ENCODE measurements at regions not wholly inside any gene's neighbourhood (a gene's known extent, or its start where the extent isn't known, plus 50 kb on each side); places are given as distances from the start of the nearest gene placed in this dataset.

GRCh38 chr2:118224895-118225311, 136.6 kb downstream of the INSIG2 start:
- no peaks in the 10 kb centered on the region for H3K4me1 ChIP-seq (ENCODE audit: insufficient read depth)
- intact Hi-C loops (cut with DNase I): loop anchor here (5.0 to 10.0 kb wide), 3 partner anchors 627 to 632 kb away; no protein-coding TSS in a partner anchor
- no peak overlapping the region for H3K4me3 ChIP-seq
- WGBS, 3 donors: 52 to 60% (median 56%) methylated on average over 15 of the region's 15 CpGs
- no peak overlapping the region for H3K27ac ChIP-seq
- no peaks in the 10 kb centered on the region for H3K9me3 ChIP-seq
- no peak for TF ChIP-seq CTCF (IDR thresholded peaks at IDR 0.05)
- H3K27me3 ChIP-seq: no peaks in the 10 kb centered on the region
- H3K36me3 ChIP-seq: no peaks in the 10 kb centered on the region
- no peak for DNase-seq

DNA sequence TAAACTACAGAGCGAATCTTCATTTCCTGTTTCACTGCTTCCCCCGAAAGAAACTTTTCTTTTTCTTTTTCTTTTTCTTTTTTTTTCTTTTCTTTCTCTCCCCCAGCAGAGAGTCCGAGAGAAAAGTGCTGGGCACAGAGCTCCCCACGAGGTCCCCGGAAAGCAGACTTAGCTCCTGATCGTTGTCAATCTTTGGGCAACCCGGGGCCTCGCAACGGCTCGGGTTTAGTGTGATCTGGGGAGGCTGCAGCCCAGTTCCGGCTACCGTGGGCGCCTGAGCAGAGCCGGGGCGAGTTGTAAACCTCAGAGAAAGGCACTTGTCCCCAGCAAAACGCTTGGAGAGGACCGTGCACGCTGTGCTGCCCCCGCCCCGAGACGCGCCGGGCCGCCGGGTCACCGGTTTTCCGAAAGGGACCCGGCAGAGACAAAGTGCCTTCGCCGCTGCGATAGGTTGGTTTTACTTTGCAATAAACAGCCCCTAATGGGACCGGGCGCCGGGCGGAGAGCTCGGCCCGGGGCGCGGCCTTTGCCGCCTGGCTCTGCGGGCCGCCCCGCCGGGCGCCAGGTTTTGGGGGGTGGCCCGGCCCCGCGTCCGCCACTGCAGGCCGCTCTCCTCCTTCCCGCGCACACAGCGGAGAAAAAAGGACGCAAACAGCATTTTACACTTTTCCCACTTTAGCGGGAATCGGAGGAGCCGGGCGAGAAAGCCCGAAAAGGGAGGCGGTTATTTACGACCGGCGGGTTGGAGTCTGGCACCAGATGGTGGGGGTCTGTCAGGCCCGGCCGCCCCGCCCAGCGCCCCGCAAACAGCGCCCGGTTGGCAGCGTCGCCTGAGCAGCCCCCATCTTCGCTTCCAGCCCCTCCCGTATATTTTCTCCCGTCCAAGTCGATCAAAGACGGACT, 136.0 kb downstream of the INSIG2 start:
- no peaks in the 10 kb centered on the region for H3K27me3 ChIP-seq
- peak in 1 of 5 donors; percentile 33 for DNase-seq
- no peaks in the 10 kb centered on the region for H3K4me1 ChIP-seq (ENCODE audit: insufficient read depth)
- no peaks in the 10 kb centered on the region for H3K9me3 ChIP-seq
- H3K27ac ChIP-seq: no peak overlapping the region
- no peaks in the 10 kb centered on the region for H3K36me3 ChIP-seq
- intact Hi-C loops (cut with DNase I): loop anchor here (5.0 to 10.0 kb wide), 3 partner anchors 628 to 633 kb away; no protein-coding TSS in a partner anchor
- TF ChIP-seq EP300 (IDR thresholded peaks at IDR 0.05) (no peak), CTCF (IDR thresholded peaks at IDR 0.05) (no peak), POLR2A (IDR thresholded peaks at IDR 0.05) (no peak)
- peak overlapping the region; percentile 16 for H3K4me3 ChIP-seq
- WGBS, 3 donors: 4 to 7% (median 4%) methylated on average over 68 to 77 of the region's 77 CpGs

- DNase-seq: no peak
- intact Hi-C loops (cut with DNase I): loop anchor here (5.0 to 10.0 kb wide), 3 partner anchors 629 to 634 kb away; no protein-coding TSS in a partner anchor
- Histone ChIP-seq H3K27ac (no peak overlapping the region), H3K4me3 (peak overlapping the region; percentile 16), H3K4me1 (ENCODE audit: insufficient read depth) (no peaks in the 10 kb centered on the region), H3K9me3 (no peaks in the 10 kb centered on the region), H3K36me3 (no peaks in the 10 kb centered on the region), H3K27me3 (no peaks in the 10 kb centered on the region)
- 10 to 11% (median 11%) methylated on average over 25 of the region's 25 CpGs for WGBS, 3 donors
- TF ChIP-seq CTCF (IDR thresholded peaks at IDR 0.05): no peak
Measured at GRCh38 chr2:118223511-118223991, 135.3 kb downstream of the INSIG2 start.

- no peaks in the 10 kb centered on the region for H3K36me3 ChIP-seq
- intact Hi-C loops (cut with DNase I): loop anchor here (5.0 to 10.0 kb wide), 3 partner anchors 629 to 634 kb away; no protein-coding TSS in a partner anchor
- H3K27me3 ChIP-seq: no peaks in the 10 kb centered on the region
- no peak overlapping the region for H3K27ac ChIP-seq
- no peak for TF ChIP-seq CTCF (IDR thresholded peaks at IDR 0.05)
- TF ChIP-seq EP300 (IDR thresholded peaks at IDR 0.05): no peak
- TF ChIP-seq POLR2A (IDR thresholded peaks at IDR 0.05): no peak
- 13 to 18% (median 15%) methylated on average over 8 of the region's 8 CpGs for WGBS, 3 donors
- no peak overlapping the region for H3K4me3 ChIP-seq
- no peak for DNase-seq
- no peaks in the 10 kb centered on the region for H3K4me1 ChIP-seq (ENCODE audit: insufficient read depth)
- H3K9me3 ChIP-seq: no peaks in the 10 kb centered on the region
Measured at GRCh38 chr2:118222672-118223421, 134.6 kb downstream of the INSIG2 start.

Data from ovary (tissue), 7 donors.